ENCODE measurements at regions not wholly inside any gene's neighbourhood (a gene's known extent, or its start where the extent isn't known, plus 50 kb on each side); places are given as distances from the start of the nearest gene placed in this dataset.

GRCh38 chr3:89946884-89947283 is 839.5 kb downstream of the EPHA3 start:
- Mint-ChIP-seq H3K9me3 (ENCODE audit: insufficient read depth) (peaks cover 6% of the 10 kb centered on the region), H3K27me3 (no peaks in the 10 kb centered on the region), H3K27ac (no peak overlapping the region), H3K4me3 (no peak overlapping the region), H3K4me1 (no peaks in the 10 kb centered on the region)
- Histone ChIP-seq H3K27ac (ENCODE audit: low read length in 2 of 2) (no peak overlapping the region), H3K9me3 (ENCODE audit: control extremely low read depth in 1 of 3, control insufficient read depth in 2 of 3, insufficient read depth in 1 of 3, low read length in 2 of 3) (peaks cover 0 to 7% (median 0%) of the 10 kb centered on the region in 3 donors), H3K4me2 (replicated peaks; ENCODE audit: low read depth, low read length, poor library complexity, severe bottlenecking) (no peak overlapping the region), H4K20me1 (ENCODE audit: control insufficient read depth, insufficient read depth, low read length, poor library complexity, severe bottlenecking) (no peaks in the 10 kb centered on the region), H3K79me2 (ENCODE audit: control insufficient read depth, insufficient read depth, low read length) (no peaks in the 10 kb centered on the region), H3K4me1 (ENCODE audit: control insufficient read depth in 2 of 2, insufficient read depth in 2 of 2, low read length in 2 of 2) (no peaks in the 10 kb centered on the region), H3K4me3 (ENCODE audit: control extremely low read depth in 1 of 5, extremely low read depth in 1 of 5, insufficient read depth in 1 of 5, low read depth in 2 of 5, low read length in 4 of 5) (no peak overlapping the region), H3K27me3 (replicated peaks in 1 of 4; ENCODE audit: control extremely low read depth in 1 of 4, control insufficient read depth in 3 of 4, insufficient read depth in 4 of 4, low read length in 3 of 4) (no peaks in the 10 kb centered on the region), H2AFZ (ENCODE audit: insufficient read depth, low read depth, low read length, poor library complexity, severe bottlenecking) (no peak overlapping the region), H3K36me3 (replicated peaks in 1 of 2; ENCODE audit: control extremely low read depth in 1 of 2, control insufficient read depth in 1 of 2, extremely low read depth in 1 of 2, insufficient read depth in 2 of 2, low read length in 1 of 2) (no peaks in the 10 kb centered on the region), H3K9ac (ENCODE audit: low read length) (no peak overlapping the region)
- DNase-seq (no peak), ATAC-seq (ENCODE audit: low read depth) (no peak)
- intact Hi-C loops (cut with micrococcal nuclease): no loop called here
- ChIA-PET CTCF (no interaction called here), POLR2A (no interaction called here)
- 80% methylated on average over 1 of the region's 1 CpG for WGBS (ENCODE audit: insufficient coverage)
- TF ChIP-seq EZH2 (IDR thresholded peaks at IDR 0.05; ENCODE audit: borderline replicate concordance, insufficient read depth, low read depth, low read length, poor library complexity, severe bottlenecking) (no peak), CTCF (IDR thresholded peaks at IDR 0.05) (no peak)

- Histone ChIP-seq H3K4me1 (ENCODE audit: control insufficient read depth in 2 of 2, insufficient read depth in 2 of 2, low read length in 2 of 2) (no peaks in the 10 kb centered on the region), H3K9ac (ENCODE audit: low read length) (no peak overlapping the region), H3K27ac (ENCODE audit: low read length in 2 of 2) (no peak overlapping the region), H3K27me3 (replicated peaks in 1 of 4; ENCODE audit: control extremely low read depth in 1 of 4, control insufficient read depth in 3 of 4, insufficient read depth in 4 of 4, low read length in 3 of 4) (no peaks in the 10 kb centered on the region), H3K9me3 (ENCODE audit: control extremely low read depth in 1 of 3, control insufficient read depth in 2 of 3, insufficient read depth in 1 of 3, low read length in 2 of 3) (peaks cover 0 to 7% (median 0%) of the 10 kb centered on the region in 3 donors), H3K79me2 (ENCODE audit: control insufficient read depth, insufficient read depth, low read length) (no peaks in the 10 kb centered on the region), H2AFZ (ENCODE audit: insufficient read depth, low read depth, low read length, poor library complexity, severe bottlenecking) (no peak overlapping the region), H3K4me2 (replicated peaks; ENCODE audit: low read depth, low read length, poor library complexity, severe bottlenecking) (no peak overlapping the region), H4K20me1 (ENCODE audit: control insufficient read depth, insufficient read depth, low read length, poor library complexity, severe bottlenecking) (no peaks in the 10 kb centered on the region), H3K4me3 (ENCODE audit: control extremely low read depth in 1 of 5, extremely low read depth in 1 of 5, insufficient read depth in 1 of 5, low read depth in 2 of 5, low read length in 4 of 5) (no peak overlapping the region), H3K36me3 (replicated peaks in 1 of 2; ENCODE audit: control extremely low read depth in 1 of 2, control insufficient read depth in 1 of 2, extremely low read depth in 1 of 2, insufficient read depth in 2 of 2, low read length in 1 of 2) (no peaks in the 10 kb centered on the region)
- 74% methylated on average over 5 of the region's 5 CpGs for WGBS (ENCODE audit: insufficient coverage)
- Mint-ChIP-seq H3K4me1 (no peaks in the 10 kb centered on the region), H3K27ac (no peak overlapping the region), H3K9me3 (ENCODE audit: insufficient read depth) (peaks cover 6% of the 10 kb centered on the region), H3K27me3 (no peaks in the 10 kb centered on the region), H3K4me3 (no peak overlapping the region)
- ChIA-PET POLR2A (no interaction called here), CTCF (no interaction called here)
- TF ChIP-seq EZH2 (IDR thresholded peaks at IDR 0.05; ENCODE audit: borderline replicate concordance, insufficient read depth, low read depth, low read length, poor library complexity, severe bottlenecking): no peak
- no peak for TF ChIP-seq CTCF (IDR thresholded peaks at IDR 0.05)
- intact Hi-C loops (cut with micrococcal nuclease): no loop called here
- ATAC-seq (ENCODE audit: low read depth): no peak
- DNase-seq: no peak
Measured at GRCh38 chr3:89947337-89947954, 840.0 kb downstream of the EPHA3 start.
